ENCODE measurements at regions not wholly inside any gene's neighbourhood (a gene's known extent, or its start where the extent isn't known, plus 50 kb on each side); places are given as distances from the start of the nearest gene placed in this dataset.
A peak's percentile ranks its signal among the peaks of the same experiment; 100 is the strongest.

- TF ChIP-seq POLR2AphosphoS5 (IDR thresholded peaks at IDR 0.05; ENCODE audit: low read depth, low read length) (no peak), REST (IDR thresholded peaks at IDR 0.05; ENCODE audit: insufficient read depth in 1 of 2, low read depth in 2 of 2, low read length in 2 of 2) (no peak), SIN3A (IDR thresholded peaks at IDR 0.05; ENCODE audit: borderline replicate concordance, insufficient read depth, low read length) (no peak), TAF1 (IDR thresholded peaks at IDR 0.05; ENCODE audit: borderline replicate concordance, insufficient read depth, low read length) (no peak), FOXP2 (optimal IDR thresholded peaks at IDR 0.05; ENCODE audit: borderline replicate concordance, extremely low read depth, extremely low read length, insufficient read depth) (peak; percentile 62)
Measured at GRCh38 chr2:37786854-37787253, 115.4 kb upstream of the CDC42EP3 start.

GRCh38 chr2:37788602-37789209 is 117.3 kb upstream of the CDC42EP3 start:
- no peak for TF ChIP-seq POLR2AphosphoS5 (IDR thresholded peaks at IDR 0.05; ENCODE audit: low read depth, low read length)
- TF ChIP-seq TAF1 (IDR thresholded peaks at IDR 0.05; ENCODE audit: borderline replicate concordance, insufficient read depth, low read length) = no peak
- TF ChIP-seq FOXP2 (optimal IDR thresholded peaks at IDR 0.05; ENCODE audit: borderline replicate concordance, extremely low read depth, extremely low read length, insufficient read depth) = no peak
- TF ChIP-seq SIN3A (IDR thresholded peaks at IDR 0.05; ENCODE audit: borderline replicate concordance, insufficient read depth, low read length) = no peak
- no peak for TF ChIP-seq REST (IDR thresholded peaks at IDR 0.05; ENCODE audit: insufficient read depth in 1 of 2, low read depth in 2 of 2, low read length in 2 of 2)

GRCh38 chr2:37790019-37790418 is 118.6 kb upstream of the CDC42EP3 start:
- TF ChIP-seq POLR2AphosphoS5 (IDR thresholded peaks at IDR 0.05; ENCODE audit: low read depth, low read length) (no peak), REST (IDR thresholded peaks at IDR 0.05; ENCODE audit: insufficient read depth in 1 of 2, low read depth in 2 of 2, low read length in 2 of 2) (no peak), TAF1 (IDR thresholded peaks at IDR 0.05; ENCODE audit: borderline replicate concordance, insufficient read depth, low read length) (no peak), FOXP2 (optimal IDR thresholded peaks at IDR 0.05; ENCODE audit: borderline replicate concordance, extremely low read depth, extremely low read length, insufficient read depth) (no peak), SIN3A (IDR thresholded peaks at IDR 0.05; ENCODE audit: borderline replicate concordance, insufficient read depth, low read length) (no peak)

GRCh38 chr2:37790462-37790861 is 119.0 kb upstream of the CDC42EP3 start:
- TF ChIP-seq REST (IDR thresholded peaks at IDR 0.05; ENCODE audit: insufficient read depth in 1 of 2, low read depth in 2 of 2, low read length in 2 of 2) = no peak

GRCh38 chr2:37792366-37792765 is 120.9 kb upstream of the CDC42EP3 start:
- TF ChIP-seq TAF1 (IDR thresholded peaks at IDR 0.05; ENCODE audit: borderline replicate concordance, insufficient read depth, low read length) (no peak), SIN3A (IDR thresholded peaks at IDR 0.05; ENCODE audit: borderline replicate concordance, insufficient read depth, low read length) (no peak), FOXP2 (optimal IDR thresholded peaks at IDR 0.05; ENCODE audit: borderline replicate concordance, extremely low read depth, extremely low read length, insufficient read depth) (no peak), POLR2AphosphoS5 (IDR thresholded peaks at IDR 0.05; ENCODE audit: low read depth, low read length) (no peak), REST (IDR thresholded peaks at IDR 0.05; ENCODE audit: insufficient read depth in 1 of 2, low read depth in 2 of 2, low read length in 2 of 2) (no peak)
